ENCODE measurements at regions not wholly inside any gene's neighbourhood (a gene's known extent, or its start where the extent isn't known, plus 50 kb on each side); places are given as distances from the start of the nearest gene placed in this dataset.

GRCh38 chr3:139269984-139270383 lies 73.8 kb upstream of the MRPS22 start:
- TF ChIP-seq EZH2 (IDR thresholded peaks at IDR 0.05; ENCODE audit: low read depth): no peak
- no peak for TF ChIP-seq CTCF (conservative IDR thresholded peaks at IDR 0.05)

Data from PC-9 (cell line).